ENCODE measurements at regions not wholly inside any gene's neighbourhood (a gene's known extent, or its start where the extent isn't known, plus 50 kb on each side); places are given as distances from the start of the nearest gene placed in this dataset.

GRCh38 chr13:109669956-109670355, 116.4 kb downstream of the IRS2 start:
- no peak for DNase-seq (ENCODE audit: low read depth in 2 of 2)

GRCh38 chr13:109669234-109669612, 117.2 kb downstream of the IRS2 start:
- DNase-seq (ENCODE audit: low read depth in 2 of 2), result no peak

GRCh38 chr13:109668433-109669233, 117.8 kb downstream of the IRS2 start:
- no peak for DNase-seq (ENCODE audit: low read depth in 2 of 2)

- DNase-seq (ENCODE audit: low read depth in 2 of 2), result no peak
Observed at GRCh38 chr13:109667807-109668291, 118.5 kb downstream of the IRS2 start.

- DNase-seq (ENCODE audit: low read depth in 2 of 2), result no peak
Observed at GRCh38 chr13:109667056-109667455, 119.3 kb downstream of the IRS2 start.

- no peak for DNase-seq (ENCODE audit: low read depth in 2 of 2)
Observed at GRCh38 chr13:109666656-109667055, 119.7 kb downstream of the IRS2 start.

- no peak for DNase-seq (ENCODE audit: low read depth in 2 of 2)
Observed at GRCh38 chr13:109665781-109666249, 120.6 kb downstream of the IRS2 start.

GRCh38 chr13:109665240-109665639, 121.1 kb downstream of the IRS2 start:
- no peak for DNase-seq (ENCODE audit: low read depth in 2 of 2)

- no peak for DNase-seq (ENCODE audit: low read depth in 2 of 2)
Observed at GRCh38 chr13:109657395-109657794, 129.0 kb downstream of the IRS2 start.

GRCh38 chr13:109656206-109656605, 130.2 kb downstream of the IRS2 start:
- no peak for DNase-seq (ENCODE audit: low read depth in 2 of 2)

GRCh38 chr13:109655611-109656010, 130.8 kb downstream of the IRS2 start:
- DNase-seq (ENCODE audit: low read depth in 2 of 2), result no peak

- no peak for DNase-seq (ENCODE audit: low read depth in 2 of 2)
Observed at GRCh38 chr13:109655206-109655600, 131.2 kb downstream of the IRS2 start.

GRCh38 chr13:109654341-109655205, 131.8 kb downstream of the IRS2 start:
- DNase-seq (ENCODE audit: low read depth in 2 of 2), result no peak

GRCh38 chr13:109652531-109652930, 133.9 kb downstream of the IRS2 start:
- no peak for DNase-seq (ENCODE audit: low read depth in 2 of 2)

- no peak for DNase-seq (ENCODE audit: low read depth in 2 of 2)
Observed at GRCh38 chr13:109651854-109652253, 134.5 kb downstream of the IRS2 start.

- DNase-seq (ENCODE audit: low read depth in 2 of 2), result no peak
Observed at GRCh38 chr13:109651311-109651710, 135.1 kb downstream of the IRS2 start.

- DNase-seq (ENCODE audit: low read depth in 2 of 2), result no peak
Observed at GRCh38 chr13:109650861-109651260, 135.5 kb downstream of the IRS2 start.

- DNase-seq (ENCODE audit: low read depth in 2 of 2), result no peak
Observed at GRCh38 chr13:109649713-109650112, 136.7 kb downstream of the IRS2 start.

- no peak for DNase-seq (ENCODE audit: low read depth in 2 of 2)
Observed at GRCh38 chr13:109647699-109648098, 138.7 kb downstream of the IRS2 start.

GRCh38 chr13:109647053-109647452, 139.3 kb downstream of the IRS2 start:
- DNase-seq (ENCODE audit: low read depth in 2 of 2), result no peak

- no peak for DNase-seq (ENCODE audit: low read depth in 2 of 2)
Observed at GRCh38 chr13:109646423-109646822, 140.0 kb downstream of the IRS2 start.

GRCh38 chr13:109645831-109646230, 140.6 kb downstream of the IRS2 start:
- no peak for DNase-seq (ENCODE audit: low read depth in 2 of 2)

- no peak for DNase-seq (ENCODE audit: low read depth in 2 of 2)
Observed at GRCh38 chr13:109644956-109645355, 141.4 kb downstream of the IRS2 start.

All from activated CD4-positive, alpha-beta T cell treated with anti-CD3 and anti-CD28 coated beads for 24 hours (primary cell).